GM12878 (cell line): ENCODE measurements at regions not wholly inside any gene's neighbourhood (a gene's known extent, or its start where the extent isn't known, plus 50 kb on each side); places are given as distances from the start of the nearest gene placed in this dataset.

Experiments used
- MEF2A ChIP-seq: IDR thresholded peaks from 2 replicates; pipeline ENCODE4 v1.6.1; 2011; ENCODE audit warnings: low read depth, mild to moderate bottlenecking, low read length, moderate library complexity; ENCODE audit not compliant: insufficient read depth
- ZNF217 ChIP-seq: fragments of 450-650 bp; IDR thresholded peaks from 2 replicates; pipeline ENCODE4 v1.6.1; 2017; ENCODE audit warnings: antibody characterized with exemption, mild to moderate bottlenecking
- TF ChIP-seq, protein P1 (sequence below): fragments of 450-650 bp; IDR thresholded peaks from 2 replicates; pipeline ENCODE4 v1.6.1; 2014; ENCODE audit warnings: mild to moderate bottlenecking
- TF ChIP-seq, protein P2 (sequence below): fragments of 450-650 bp; IDR thresholded peaks from 2 replicates; pipeline ENCODE4 v1.6.1; 2016; ENCODE audit warnings: mild to moderate bottlenecking
- TF ChIP-seq, protein P3 (sequence below): fragments of 450-650 bp; IDR thresholded peaks from 2 replicates; pipeline ENCODE4 v1.6.1; 2017; ENCODE audit warnings: low read depth, mild to moderate bottlenecking, moderate library complexity
- TF ChIP-seq, protein P4 (sequence below): fragments of 450-650 bp; IDR thresholded peaks from 2 replicates; pipeline ENCODE4 v1.6.1; 2017; ENCODE audit warnings: mild to moderate bottlenecking, moderate library complexity

DNA sequence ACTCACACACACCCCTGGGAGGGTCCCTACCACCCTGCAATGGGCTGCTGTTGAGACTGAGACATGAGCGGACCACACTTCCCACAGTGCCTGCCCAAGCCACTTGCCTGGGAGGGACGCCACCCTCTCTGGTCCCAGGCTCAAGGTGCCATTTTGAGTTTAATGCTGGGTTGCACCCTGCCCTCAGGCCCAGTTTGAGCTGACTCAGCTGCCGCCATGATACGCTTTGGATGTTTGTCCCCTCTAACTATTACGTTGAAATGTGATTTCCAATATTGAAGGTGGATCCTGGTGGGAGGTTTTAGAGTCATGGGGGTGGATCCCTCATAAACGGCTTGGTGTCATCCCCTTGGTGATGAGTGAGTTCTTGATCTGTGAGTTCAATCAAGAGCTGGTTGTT lies 76.4 kb upstream of the DYNC1I2 start (continued):
- TF ChIP-seq, protein P1, sequence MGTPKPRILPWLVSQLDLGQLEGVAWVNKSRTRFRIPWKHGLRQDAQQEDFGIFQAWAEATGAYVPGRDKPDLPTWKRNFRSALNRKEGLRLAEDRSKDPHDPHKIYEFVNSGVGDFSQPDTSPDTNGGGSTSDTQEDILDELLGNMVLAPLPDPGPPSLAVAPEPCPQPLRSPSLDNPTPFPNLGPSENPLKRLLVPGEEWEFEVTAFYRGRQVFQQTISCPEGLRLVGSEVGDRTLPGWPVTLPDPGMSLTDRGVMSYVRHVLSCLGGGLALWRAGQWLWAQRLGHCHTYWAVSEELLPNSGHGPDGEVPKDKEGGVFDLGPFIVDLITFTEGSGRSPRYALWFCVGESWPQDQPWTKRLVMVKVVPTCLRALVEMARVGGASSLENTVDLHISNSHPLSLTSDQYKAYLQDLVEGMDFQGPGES, result no peak
- TF ChIP-seq, protein P2, sequence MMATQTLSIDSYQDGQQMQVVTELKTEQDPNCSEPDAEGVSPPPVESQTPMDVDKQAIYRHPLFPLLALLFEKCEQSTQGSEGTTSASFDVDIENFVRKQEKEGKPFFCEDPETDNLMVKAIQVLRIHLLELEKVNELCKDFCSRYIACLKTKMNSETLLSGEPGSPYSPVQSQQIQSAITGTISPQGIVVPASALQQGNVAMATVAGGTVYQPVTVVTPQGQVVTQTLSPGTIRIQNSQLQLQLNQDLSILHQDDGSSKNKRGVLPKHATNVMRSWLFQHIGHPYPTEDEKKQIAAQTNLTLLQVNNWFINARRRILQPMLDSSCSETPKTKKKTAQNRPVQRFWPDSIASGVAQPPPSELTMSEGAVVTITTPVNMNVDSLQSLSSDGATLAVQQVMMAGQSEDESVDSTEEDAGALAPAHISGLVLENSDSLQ, result no peak
- no peak for TF ChIP-seq MEF2A
- TF ChIP-seq, protein P3, sequence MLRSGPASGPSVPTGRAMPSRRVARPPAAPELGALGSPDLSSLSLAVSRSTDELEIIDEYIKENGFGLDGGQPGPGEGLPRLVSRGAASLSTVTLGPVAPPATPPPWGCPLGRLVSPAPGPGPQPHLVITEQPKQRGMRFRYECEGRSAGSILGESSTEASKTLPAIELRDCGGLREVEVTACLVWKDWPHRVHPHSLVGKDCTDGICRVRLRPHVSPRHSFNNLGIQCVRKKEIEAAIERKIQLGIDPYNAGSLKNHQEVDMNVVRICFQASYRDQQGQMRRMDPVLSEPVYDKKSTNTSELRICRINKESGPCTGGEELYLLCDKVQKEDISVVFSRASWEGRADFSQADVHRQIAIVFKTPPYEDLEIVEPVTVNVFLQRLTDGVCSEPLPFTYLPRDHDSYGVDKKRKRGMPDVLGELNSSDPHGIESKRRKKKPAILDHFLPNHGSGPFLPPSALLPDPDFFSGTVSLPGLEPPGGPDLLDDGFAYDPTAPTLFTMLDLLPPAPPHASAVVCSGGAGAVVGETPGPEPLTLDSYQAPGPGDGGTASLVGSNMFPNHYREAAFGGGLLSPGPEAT, result no peak
- no peak for TF ChIP-seq ZNF217
- TF ChIP-seq, protein P4, sequence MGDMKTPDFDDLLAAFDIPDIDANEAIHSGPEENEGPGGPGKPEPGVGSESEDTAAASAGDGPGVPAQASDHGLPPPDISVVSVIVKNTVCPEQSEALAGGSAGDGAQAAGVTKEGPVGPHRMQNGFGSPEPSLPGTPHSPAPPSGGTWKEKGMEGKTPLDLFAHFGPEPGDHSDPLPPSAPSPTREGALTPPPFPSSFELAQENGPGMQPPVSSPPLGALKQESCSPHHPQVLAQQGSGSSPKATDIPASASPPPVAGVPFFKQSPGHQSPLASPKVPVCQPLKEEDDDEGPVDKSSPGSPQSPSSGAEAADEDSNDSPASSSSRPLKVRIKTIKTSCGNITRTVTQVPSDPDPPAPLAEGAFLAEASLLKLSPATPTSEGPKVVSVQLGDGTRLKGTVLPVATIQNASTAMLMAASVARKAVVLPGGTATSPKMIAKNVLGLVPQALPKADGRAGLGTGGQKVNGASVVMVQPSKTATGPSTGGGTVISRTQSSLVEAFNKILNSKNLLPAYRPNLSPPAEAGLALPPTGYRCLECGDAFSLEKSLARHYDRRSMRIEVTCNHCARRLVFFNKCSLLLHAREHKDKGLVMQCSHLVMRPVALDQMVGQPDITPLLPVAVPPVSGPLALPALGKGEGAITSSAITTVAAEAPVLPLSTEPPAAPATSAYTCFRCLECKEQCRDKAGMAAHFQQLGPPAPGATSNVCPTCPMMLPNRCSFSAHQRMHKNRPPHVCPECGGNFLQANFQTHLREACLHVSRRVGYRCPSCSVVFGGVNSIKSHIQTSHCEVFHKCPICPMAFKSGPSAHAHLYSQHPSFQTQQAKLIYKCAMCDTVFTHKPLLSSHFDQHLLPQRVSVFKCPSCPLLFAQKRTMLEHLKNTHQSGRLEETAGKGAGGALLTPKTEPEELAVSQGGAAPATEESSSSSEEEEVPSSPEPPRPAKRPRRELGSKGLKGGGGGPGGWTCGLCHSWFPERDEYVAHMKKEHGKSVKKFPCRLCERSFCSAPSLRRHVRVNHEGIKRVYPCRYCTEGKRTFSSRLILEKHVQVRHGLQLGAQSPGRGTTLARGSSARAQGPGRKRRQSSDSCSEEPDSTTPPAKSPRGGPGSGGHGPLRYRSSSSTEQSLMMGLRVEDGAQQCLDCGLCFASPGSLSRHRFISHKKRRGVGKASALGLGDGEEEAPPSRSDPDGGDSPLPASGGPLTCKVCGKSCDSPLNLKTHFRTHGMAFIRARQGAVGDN, result no peak
